GM20000 (cell line): ENCODE measurements at regions not wholly inside any gene's neighbourhood (a gene's known extent, or its start where the extent isn't known, plus 50 kb on each side); places are given as distances from the start of the nearest gene placed in this dataset.

Source experiments
- DNase-seq: peaks from one replicate; pipeline ENCODE4 v3.0.0; 2012; ENCODE audit warnings: low spot score
- TF ChIP-seq, protein P1 (sequence below): IDR thresholded peaks from 2 replicates; pipeline ENCODE4 v1.5.1; 2012; ENCODE audit warnings: mild to moderate bottlenecking, control low read depth; ENCODE audit errors: extremely low read depth, missing control alignments

DNA sequence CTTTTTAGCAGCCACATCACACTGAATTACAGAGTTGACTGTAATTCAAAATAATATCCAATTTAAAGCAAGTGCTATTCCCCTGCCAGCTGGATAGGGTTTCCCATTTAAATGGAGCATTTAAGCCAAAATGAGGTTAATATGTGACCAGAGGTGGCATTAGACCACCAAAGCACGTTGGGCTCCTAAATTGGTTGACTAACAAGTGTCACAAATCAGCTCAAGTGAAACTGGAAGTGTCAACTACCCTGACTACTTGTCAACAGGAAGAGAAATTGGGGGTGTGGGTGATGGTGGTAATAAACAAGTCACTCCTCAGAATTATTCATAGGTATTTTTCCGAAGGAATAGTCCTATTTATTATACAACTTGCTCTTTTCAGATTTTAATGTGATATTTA is 609.6 kb upstream of the TLE4 start:
- DNase-seq: no peak
- TF ChIP-seq, protein P1, sequence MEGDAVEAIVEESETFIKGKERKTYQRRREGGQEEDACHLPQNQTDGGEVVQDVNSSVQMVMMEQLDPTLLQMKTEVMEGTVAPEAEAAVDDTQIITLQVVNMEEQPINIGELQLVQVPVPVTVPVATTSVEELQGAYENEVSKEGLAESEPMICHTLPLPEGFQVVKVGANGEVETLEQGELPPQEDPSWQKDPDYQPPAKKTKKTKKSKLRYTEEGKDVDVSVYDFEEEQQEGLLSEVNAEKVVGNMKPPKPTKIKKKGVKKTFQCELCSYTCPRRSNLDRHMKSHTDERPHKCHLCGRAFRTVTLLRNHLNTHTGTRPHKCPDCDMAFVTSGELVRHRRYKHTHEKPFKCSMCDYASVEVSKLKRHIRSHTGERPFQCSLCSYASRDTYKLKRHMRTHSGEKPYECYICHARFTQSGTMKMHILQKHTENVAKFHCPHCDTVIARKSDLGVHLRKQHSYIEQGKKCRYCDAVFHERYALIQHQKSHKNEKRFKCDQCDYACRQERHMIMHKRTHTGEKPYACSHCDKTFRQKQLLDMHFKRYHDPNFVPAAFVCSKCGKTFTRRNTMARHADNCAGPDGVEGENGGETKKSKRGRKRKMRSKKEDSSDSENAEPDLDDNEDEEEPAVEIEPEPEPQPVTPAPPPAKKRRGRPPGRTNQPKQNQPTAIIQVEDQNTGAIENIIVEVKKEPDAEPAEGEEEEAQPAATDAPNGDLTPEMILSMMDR: no peak

DNA sequence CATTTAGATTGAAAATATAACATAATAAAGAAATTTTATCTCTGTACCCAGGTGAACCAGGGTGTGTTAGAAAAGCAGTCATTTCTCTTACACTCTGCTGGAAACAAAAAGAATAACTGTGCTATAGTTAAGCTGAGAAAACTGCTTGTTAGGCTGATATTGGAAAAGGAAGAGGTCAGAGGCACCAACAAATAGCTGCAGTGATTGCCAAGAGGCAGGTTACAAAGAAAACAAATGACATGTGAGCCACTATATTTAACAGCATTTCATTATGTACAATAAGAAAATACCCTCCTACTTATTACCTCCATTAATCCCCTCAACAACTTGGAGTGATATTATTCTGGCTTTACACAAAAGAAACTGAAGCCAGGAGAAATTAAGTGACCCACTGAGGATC is 607.9 kb upstream of the TLE4 start:
- TF ChIP-seq, protein P1: no peak
- DNase-seq: no peak

DNA sequence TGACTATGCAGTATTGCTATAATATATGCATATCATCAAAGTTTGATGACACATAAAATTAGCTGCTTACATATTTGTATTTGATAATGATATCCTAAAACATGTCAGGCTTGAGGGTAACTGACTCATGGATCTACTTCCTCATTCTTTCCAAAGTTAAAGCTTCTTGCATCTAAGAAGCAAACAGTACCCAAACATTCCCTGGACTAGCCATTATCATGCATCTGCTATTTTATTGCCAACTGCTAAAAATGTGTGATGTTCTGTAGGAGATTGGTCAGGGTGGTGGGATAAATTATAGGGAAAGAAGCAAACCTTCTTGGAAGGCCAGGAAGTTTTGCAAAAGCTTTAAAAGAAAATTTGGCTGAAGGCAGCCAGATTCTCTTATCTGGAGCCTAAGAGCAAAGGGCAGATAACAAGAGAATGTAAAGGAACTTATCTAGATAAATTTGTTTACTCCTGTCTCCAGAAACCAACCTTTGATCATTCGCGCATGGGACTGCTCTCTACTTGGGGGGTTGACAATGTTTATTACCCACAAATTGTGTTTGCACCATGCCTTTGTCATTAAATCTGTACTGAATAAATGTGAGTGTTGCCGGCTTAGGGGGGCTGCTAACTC is 604.1 kb upstream of the TLE4 start:
- no peak for DNase-seq
- TF ChIP-seq, protein P1: no peak

DNA sequence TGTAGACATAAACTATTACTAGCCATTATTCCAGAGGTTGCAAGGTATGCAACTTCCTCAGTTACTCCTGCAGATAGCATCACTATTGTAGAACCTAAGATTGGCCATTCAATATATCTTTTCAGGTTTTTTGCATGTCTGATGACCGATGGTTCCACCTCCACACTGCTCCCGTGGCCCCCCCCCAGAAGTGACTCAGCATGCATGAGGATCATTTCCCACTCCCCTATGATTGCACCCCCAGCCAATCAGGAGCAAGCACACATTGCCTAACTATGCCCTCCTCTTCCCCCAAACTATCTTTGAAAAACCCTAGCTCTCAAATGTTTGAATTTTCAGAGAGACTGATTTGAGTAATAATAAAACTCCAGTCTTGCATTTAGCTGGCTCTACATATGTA is 601.4 kb upstream of the TLE4 start:
- DNase-seq: no peak
- TF ChIP-seq, protein P1: no peak

- DNase-seq: no peak
- TF ChIP-seq, protein P1: no peak
Observed at GRCh38 chr9:78971540-78971939, 600.2 kb upstream of the TLE4 start.

GRCh38 chr9:78972303-78972999 is 599.3 kb upstream of the TLE4 start:
- DNase-seq: no peak
- TF ChIP-seq, protein P1: no peak

- TF ChIP-seq, protein P1: no peak
- DNase-seq: no peak
Observed at GRCh38 chr9:78973907-78974306, 597.9 kb upstream of the TLE4 start.
